OCI-LY1 (cell line): ENCODE measurements at regions not wholly inside any gene's neighbourhood (a gene's known extent, or its start where the extent isn't known, plus 50 kb on each side); places are given as distances from the start of the nearest gene placed in this dataset.

ENCODE experiments used
- H2AFZ ChIP-seq: fragments of 200-600 bp; sonication (generic), shearing (Covaris generic); 2 replicates; pipeline ENCODE4 v1.6.0; 2014; ENCODE audit warnings: antibody characterized with exemption, mild to moderate bottlenecking, low read length
- H3F3A ChIP-seq: fragments of 200-600 bp; sonication (generic), shearing (Covaris generic); 2 replicates; pipeline ENCODE4 v1.6.0; 2014; ENCODE audit warnings: mild to moderate bottlenecking, antibody characterized with exemption, low read length, moderate library complexity; ENCODE audit not compliant: insufficient read depth
- H3K27ac ChIP-seq: fragments of 200-600 bp; sonication (generic); 2 replicates; pipeline ENCODE4 v1.5.1; 2014; ENCODE audit warnings: low read length, mixed run types, mild to moderate bottlenecking, low read depth; ENCODE audit not compliant: poor library complexity, severe bottlenecking
- H3K27me3 ChIP-seq: fragments of 200-600 bp; sonication (generic); 2 replicates; pipeline ENCODE4 v1.6.0; 2014; ENCODE audit warnings: antibody characterized with exemption, mild to moderate bottlenecking, low read length, moderate library complexity; ENCODE audit not compliant: insufficient read depth
- H3K36me3 ChIP-seq: fragments of 200-600 bp; sonication (generic); 2 replicates; pipeline ENCODE4 v1.6.1; 2014; ENCODE audit warnings: mild to moderate bottlenecking, antibody characterized with exemption, low read length, moderate library complexity, mixed read lengths; ENCODE audit not compliant: insufficient read depth
- H3K4me1 ChIP-seq: fragments of 200-600 bp; sonication (generic); 2 replicates; pipeline ENCODE4 v1.5.1; 2014; ENCODE audit warnings: mild to moderate bottlenecking, low read length, moderate library complexity; ENCODE audit not compliant: insufficient read depth, severe bottlenecking
- H3K4me2 ChIP-seq: fragments of 200-600 bp; sonication (generic), shearing (Covaris generic); 2 replicates; pipeline ENCODE4 v1.6.1; 2014; ENCODE audit warnings: low read length
- H3K4me3 ChIP-seq: fragments of 200-600 bp; sonication (generic); 2 replicates; pipeline ENCODE4 v1.5.1; 2014; ENCODE audit warnings: low read length, low read depth, mild to moderate bottlenecking, mixed read lengths; ENCODE audit not compliant: poor library complexity, severe bottlenecking
- H3K79me2 ChIP-seq: fragments of 200-600 bp; shearing (Covaris generic); 2 replicates; pipeline ENCODE4 v1.6.1; 2016; ENCODE audit warnings: mixed run types, low read length, mixed read lengths; ENCODE audit not compliant: insufficient read depth
- H3K9ac ChIP-seq: fragments of 200-600 bp; sonication (generic), shearing (Covaris generic); 2 replicates; pipeline ENCODE4 v1.6.1; 2014; ENCODE audit warnings: mild to moderate bottlenecking, low read length, mixed read lengths
- H3K9me2 ChIP-seq: fragments of 200-600 bp; sonication (generic), shearing (Covaris generic); 2 replicates; pipeline ENCODE4 v1.6.1; 2014; ENCODE audit warnings: low read depth, mild to moderate bottlenecking, low read length, mixed read lengths
- H3K9me3 ChIP-seq: fragments of 200-600 bp; shearing (Covaris generic); 2 replicates; pipeline ENCODE4 v1.6.1; 2014; ENCODE audit warnings: low read length, mixed read lengths
- H4K20me1 ChIP-seq: fragments of 200-600 bp; sonication (generic), shearing (Covaris generic); 2 replicates; pipeline ENCODE4 v1.6.0; 2016; ENCODE audit warnings: mild to moderate bottlenecking, low read length; ENCODE audit not compliant: insufficient read depth
- CTCF ChIP-seq: fragments of 200-600 bp; sonication (generic), shearing (Covaris generic); IDR thresholded peaks from 2 replicates; pipeline ENCODE4 v1.5.1; 2017; ENCODE audit warnings: mild to moderate bottlenecking, antibody characterized with exemption, low read length, moderate library complexity, mixed read lengths
- EZH2 ChIP-seq: fragments of 200-600 bp; sonication (generic), shearing (Covaris generic); IDR thresholded peaks from 2 replicates; pipeline ENCODE4 v1.8.0; 2017; ENCODE audit warnings: borderline replicate concordance, mixed run types, mild to moderate bottlenecking, antibody characterized with exemption, low read length, moderate library complexity, mixed read lengths

- H4K20me1 ChIP-seq: no peaks in the 10 kb centered on the region
- no peak overlapping the region for H3K9ac ChIP-seq
- no peaks in the 10 kb centered on the region for H3K79me2 ChIP-seq
- H3K4me1 ChIP-seq: no peaks in the 10 kb centered on the region
- H3K36me3 ChIP-seq: no peaks in the 10 kb centered on the region
- H3K9me2 ChIP-seq: no peaks in the 10 kb centered on the region
- TF ChIP-seq CTCF (no peak), EZH2 (no peak)
- no peaks in the 10 kb centered on the region for H3F3A ChIP-seq
- H2AFZ ChIP-seq: no peak overlapping the region
- H3K27ac ChIP-seq: no peak overlapping the region
- H3K4me3 ChIP-seq: no peak overlapping the region
- H3K4me2 ChIP-seq: no peak overlapping the region
- no peaks in the 10 kb centered on the region for H3K27me3 ChIP-seq
- no peaks in the 10 kb centered on the region for H3K9me3 ChIP-seq
Measured at GRCh38 chr4:14887842-14888433, 114.3 kb upstream of the CPEB2 start.

GRCh38 chr4:14888790-14889572 lies 113.3 kb upstream of the CPEB2 start:
- Histone ChIP-seq H3F3A (no peaks in the 10 kb centered on the region), H4K20me1 (no peaks in the 10 kb centered on the region), H3K36me3 (no peaks in the 10 kb centered on the region), H3K27me3 (no peaks in the 10 kb centered on the region), H3K79me2 (no peaks in the 10 kb centered on the region), H2AFZ (no peak overlapping the region), H3K27ac (no peak overlapping the region), H3K4me3 (no peak overlapping the region), H3K4me1 (no peaks in the 10 kb centered on the region), H3K9me2 (no peaks in the 10 kb centered on the region), H3K9ac (no peak overlapping the region), H3K9me3 (no peaks in the 10 kb centered on the region), H3K4me2 (no peak overlapping the region)
- TF ChIP-seq CTCF (no peak), EZH2 (no peak)

- H3K9me2 ChIP-seq: no peaks in the 10 kb centered on the region
- H3K79me2 ChIP-seq: no peaks in the 10 kb centered on the region
- no peak overlapping the region for H3K9ac ChIP-seq
- H3K4me1 ChIP-seq: no peaks in the 10 kb centered on the region
- no peak overlapping the region for H3K4me3 ChIP-seq
- H4K20me1 ChIP-seq: no peaks in the 10 kb centered on the region
- no peaks in the 10 kb centered on the region for H3F3A ChIP-seq
- no peaks in the 10 kb centered on the region for H3K36me3 ChIP-seq
- no peaks in the 10 kb centered on the region for H3K9me3 ChIP-seq
- TF ChIP-seq CTCF (no peak), EZH2 (no peak)
- no peaks in the 10 kb centered on the region for H3K27me3 ChIP-seq
- no peak overlapping the region for H2AFZ ChIP-seq
- H3K27ac ChIP-seq: no peak overlapping the region
- H3K4me2 ChIP-seq: no peak overlapping the region
Measured at GRCh38 chr4:14892563-14892962, 109.7 kb upstream of the CPEB2 start.
